Uterus (tissue), 2 donors: ENCODE measurements at regions not wholly inside any gene's neighbourhood (a gene's known extent, or its start where the extent isn't known, plus 50 kb on each side); places are given as distances from the start of the nearest gene placed in this dataset.

Experiments used
- POLR2A ChIP-seq, 2 donors: fragments of 450-650 bp; IDR thresholded peaks; one replicate each; pipeline ENCODE4 v1.6.1; 2016; ENCODE audit warnings: antibody characterized with exemption in 2 of 2, mild to moderate bottlenecking in 1 of 2, moderate library complexity in 1 of 2
- TF ChIP-seq, protein P1 (sequence below), 4 experiments: fragments of 200-600 bp in 2 of 4; fragments of 450-650 bp in 2 of 4; sonication (generic) in 2 of 4; IDR thresholded peaks; one replicate each; pipeline ENCODE4 v1.5.1; 2016 to 2019; ENCODE audit warnings: antibody characterized with exemption in 4 of 4, mild to moderate bottlenecking in 2 of 4, moderate library complexity in 1 of 4

DNA sequence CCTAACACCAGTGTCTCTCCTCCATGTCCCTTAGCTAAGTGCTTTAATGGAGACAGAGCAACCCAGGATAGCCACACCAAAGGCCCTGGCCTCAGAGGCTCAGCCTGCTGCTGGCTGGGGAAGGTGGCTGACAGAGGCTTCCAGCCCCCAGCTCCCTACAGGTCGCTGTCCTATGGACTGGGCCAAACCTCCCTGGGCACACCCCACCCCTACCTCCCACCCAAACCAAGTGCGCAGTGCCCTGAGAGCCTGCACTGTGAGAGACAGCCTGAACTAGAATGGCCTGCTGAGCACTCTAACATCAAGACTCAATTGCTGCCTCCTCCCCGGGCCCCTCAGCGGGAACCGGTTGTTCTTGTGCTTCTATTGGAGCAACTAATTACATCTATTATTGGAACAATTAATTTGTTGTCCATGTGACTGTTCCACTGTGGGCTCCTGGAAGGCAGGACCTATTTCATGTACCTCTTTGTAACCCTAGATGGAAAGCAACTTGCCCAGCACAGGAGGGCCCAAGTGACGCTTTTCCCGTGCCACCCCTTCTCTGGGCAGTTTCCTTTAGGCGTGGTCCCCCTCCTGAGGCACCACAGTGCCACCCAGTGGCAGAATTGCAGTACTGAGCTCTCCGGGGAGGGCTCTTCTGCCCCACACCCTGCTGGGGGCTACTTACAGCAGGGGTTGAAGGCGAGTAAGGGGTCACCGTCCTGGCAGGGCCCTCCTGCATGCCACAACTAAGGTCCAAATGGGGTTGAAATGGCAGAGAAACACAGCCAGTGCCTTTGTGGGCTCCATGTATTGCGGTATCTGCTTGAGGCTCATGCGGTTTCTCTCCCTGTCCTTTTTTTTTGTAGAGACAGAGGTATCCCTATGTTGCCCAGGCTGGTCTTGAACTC is 63.7 kb upstream of the WAPL start:
- TF ChIP-seq, protein P1, sequence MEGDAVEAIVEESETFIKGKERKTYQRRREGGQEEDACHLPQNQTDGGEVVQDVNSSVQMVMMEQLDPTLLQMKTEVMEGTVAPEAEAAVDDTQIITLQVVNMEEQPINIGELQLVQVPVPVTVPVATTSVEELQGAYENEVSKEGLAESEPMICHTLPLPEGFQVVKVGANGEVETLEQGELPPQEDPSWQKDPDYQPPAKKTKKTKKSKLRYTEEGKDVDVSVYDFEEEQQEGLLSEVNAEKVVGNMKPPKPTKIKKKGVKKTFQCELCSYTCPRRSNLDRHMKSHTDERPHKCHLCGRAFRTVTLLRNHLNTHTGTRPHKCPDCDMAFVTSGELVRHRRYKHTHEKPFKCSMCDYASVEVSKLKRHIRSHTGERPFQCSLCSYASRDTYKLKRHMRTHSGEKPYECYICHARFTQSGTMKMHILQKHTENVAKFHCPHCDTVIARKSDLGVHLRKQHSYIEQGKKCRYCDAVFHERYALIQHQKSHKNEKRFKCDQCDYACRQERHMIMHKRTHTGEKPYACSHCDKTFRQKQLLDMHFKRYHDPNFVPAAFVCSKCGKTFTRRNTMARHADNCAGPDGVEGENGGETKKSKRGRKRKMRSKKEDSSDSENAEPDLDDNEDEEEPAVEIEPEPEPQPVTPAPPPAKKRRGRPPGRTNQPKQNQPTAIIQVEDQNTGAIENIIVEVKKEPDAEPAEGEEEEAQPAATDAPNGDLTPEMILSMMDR (IDR thresholded peaks at IDR 0.05), result peak; percentile 87 to 92 (median 89)
- TF ChIP-seq POLR2A (IDR thresholded peaks at IDR 0.05), result no peak
